Stimulated activated CD8-positive, alpha-beta memory T cell treated with anti-CD3 and anti-CD28 coated beads, Interleukin-7, amount 100 ng/mL, for 48 hours (primary cell): ENCODE measurements at regions not wholly inside any gene's neighbourhood (a gene's known extent, or its start where the extent isn't known, plus 50 kb on each side); places are given as distances from the start of the nearest gene placed in this dataset.

Experiments used
- DNase-seq, 2 donors: peaks; one replicate each; pipeline ENCODE4 v3.0.0-alpha.2; 2020; ENCODE audit warnings: low read depth in 1 of 2; ENCODE audit errors: extremely low read depth in 1 of 2

DNA sequence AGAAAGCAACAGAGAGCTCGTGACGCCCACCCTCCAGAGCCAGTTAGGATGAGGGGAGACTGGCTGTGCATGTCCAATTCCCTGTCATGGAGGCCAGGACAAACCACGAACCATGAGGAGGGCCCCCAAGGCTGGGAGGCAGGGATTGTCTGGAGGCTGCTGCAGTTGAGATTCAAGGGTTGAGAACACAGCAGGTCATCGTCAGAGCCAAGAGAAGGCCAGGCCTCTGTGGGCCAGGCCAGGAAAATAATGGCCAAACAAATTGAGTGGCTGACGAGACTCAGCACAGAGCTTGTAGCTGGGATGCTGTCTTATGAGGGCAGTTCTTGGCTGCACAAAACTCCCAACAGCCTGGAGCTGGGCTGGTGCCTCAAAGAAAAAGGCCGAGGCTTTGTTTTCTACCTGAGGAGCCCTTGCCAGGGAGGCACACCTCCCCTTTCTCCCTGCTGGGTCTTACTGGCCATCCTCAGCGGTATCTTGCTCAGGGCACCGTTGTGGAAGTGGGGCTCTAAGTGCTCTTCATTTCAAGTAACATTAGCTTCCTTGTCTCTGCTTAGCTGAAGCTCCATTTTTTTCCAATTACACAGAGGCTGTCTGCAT is 665.9 kb downstream of the BCL11B start:
- DNase-seq = no peak

DNA sequence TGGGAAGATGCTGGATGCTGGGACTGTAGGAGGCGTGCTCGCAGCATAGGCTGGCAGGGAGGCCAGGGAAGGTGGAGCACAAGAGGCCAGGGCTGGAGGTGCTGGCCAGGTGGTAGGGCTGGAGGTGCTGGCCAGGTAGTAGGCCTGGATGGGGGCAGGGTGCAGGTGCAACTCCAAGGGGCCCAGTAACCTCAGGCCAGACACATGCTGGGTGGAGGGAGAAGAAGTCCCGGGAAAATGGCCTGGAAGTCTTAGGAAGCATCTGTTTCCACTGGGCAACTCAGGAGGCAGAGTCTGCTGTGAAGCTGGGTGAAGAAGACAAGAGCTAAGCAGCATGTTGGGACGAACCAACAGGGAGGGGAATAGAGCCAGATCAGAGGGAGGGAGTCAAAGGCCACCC is 665.2 kb downstream of the BCL11B start:
- DNase-seq = no peak

DNA sequence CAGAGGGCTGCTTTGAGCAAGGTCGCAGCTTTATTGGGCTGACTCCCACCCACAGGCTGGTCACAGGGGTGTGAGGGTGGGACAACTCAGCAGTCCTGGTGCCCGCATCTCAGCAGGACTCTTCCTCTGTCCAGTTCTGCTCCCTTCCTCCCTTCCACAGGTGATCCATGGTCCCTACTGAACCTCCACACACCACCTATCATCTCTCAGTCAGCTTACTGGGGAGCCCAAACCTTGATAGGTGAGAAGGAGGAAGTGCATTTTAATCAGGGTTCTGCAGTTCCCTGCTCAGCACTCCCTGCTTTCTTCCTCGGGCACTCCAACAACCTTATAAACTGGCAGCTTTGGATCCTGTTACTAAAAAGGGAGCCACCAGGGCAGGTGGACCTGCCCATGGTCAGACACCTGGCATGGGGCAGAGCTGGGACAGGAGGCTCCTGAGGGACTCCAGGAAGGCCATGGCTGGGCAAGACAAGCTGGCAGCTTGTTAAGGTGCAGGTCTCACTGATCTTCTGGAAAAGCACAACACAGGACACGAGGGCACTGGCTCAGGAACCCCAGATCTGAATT is 664.6 kb downstream of the BCL11B start:
- no peak for DNase-seq

DNA sequence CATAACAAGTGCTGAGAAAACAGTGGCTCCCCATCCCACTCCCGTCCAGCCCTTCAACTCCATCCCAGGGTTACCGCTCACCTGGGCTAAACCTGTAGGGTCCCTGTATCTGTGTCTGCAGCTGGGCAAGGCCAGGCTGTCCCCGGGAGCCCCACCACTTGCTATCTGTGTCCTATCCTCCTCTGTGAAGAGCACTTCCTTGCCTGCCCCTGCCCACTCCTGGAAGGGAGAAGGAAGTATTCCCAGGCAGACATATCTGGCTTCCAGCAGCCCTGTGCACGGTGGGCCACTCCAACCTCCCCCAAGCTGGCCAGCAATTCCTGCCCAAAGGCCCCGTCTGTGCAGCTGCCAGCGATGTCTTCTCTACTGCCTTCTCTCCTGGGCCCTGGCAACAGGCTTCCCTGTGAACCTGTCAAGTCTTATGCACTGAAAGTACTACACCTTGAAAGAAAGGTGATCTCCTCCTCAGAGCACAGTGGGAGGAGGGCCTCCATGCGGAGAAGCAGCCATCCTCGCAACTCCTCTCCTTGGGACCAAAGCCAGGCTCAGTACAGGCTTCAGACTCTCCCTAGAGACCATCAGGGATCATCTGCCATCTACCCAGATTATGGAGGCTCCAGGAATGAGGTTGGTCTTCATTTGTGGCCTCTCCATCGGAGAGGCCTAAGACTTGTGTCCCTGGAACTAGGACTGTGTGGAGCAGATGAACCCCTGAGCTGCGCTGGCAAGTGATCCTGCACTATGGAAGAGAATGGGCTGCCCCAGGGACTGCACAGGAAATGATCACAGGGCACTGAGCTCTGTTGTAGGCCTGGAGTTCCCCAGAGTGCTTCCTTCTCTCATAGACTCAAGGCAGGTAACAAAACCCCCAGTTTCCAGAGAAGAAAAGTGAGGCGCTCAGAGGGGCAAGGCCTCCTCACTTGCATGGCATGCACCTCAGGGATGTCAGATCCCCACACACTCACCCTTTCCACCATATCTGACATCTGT is 663.6 kb downstream of the BCL11B start:
- DNase-seq = no peak

DNA sequence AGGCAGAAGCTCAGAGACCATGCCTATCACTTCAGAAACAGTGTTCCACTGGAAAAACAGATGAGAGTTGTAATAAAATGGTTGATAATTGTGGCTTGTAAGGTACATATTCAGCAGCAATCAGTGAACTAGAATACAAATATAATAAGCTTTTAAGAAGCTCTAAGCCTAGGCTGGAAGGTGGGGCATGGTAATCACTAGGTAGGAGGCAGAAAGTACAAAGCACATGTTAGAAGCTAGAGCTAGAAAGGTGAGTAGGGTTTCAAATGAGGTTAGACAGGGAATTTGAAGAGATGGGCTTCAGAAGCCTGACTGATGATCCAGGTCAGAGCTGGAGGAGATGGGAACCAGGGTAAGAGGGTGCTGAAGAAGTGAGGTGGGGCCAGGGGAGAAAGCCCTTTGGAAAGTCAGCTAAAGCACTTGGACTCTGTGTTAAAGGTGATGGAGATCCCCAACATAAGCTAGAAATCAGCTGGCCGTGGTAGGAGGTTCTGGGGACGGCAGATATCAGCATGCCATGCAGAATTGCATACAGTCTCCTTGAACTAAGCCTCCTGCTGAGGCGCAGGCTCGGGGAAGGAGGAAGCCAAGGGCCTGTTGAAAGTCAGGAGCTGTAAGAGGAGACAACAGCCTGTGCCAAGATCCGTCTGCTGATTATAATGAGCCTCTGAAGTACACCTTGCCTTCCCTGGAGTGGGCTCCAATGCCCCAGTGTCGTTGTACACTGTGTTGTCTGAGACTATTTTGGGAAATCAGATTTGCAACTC is 659.4 kb downstream of the BCL11B start:
- DNase-seq = no peak

DNA sequence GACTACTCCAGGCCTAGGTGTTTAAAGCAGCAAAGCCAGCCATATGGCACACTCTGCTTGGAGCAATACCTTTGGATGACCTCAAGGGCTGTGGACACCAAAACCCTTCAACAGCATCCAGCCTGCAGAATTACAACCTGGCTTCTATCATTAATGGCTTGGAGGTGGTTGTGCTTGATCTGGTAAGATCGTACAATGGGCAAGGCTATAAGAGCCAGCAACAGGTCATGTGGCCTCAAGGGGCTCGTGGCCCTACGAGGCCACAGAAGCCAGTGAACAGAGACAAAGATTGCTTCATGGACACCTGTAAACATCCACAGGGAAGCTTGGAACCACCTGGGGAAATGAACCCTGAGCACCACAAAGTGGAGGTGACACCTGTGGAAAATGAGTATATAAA is 657.3 kb downstream of the BCL11B start:
- DNase-seq = no peak

DNA sequence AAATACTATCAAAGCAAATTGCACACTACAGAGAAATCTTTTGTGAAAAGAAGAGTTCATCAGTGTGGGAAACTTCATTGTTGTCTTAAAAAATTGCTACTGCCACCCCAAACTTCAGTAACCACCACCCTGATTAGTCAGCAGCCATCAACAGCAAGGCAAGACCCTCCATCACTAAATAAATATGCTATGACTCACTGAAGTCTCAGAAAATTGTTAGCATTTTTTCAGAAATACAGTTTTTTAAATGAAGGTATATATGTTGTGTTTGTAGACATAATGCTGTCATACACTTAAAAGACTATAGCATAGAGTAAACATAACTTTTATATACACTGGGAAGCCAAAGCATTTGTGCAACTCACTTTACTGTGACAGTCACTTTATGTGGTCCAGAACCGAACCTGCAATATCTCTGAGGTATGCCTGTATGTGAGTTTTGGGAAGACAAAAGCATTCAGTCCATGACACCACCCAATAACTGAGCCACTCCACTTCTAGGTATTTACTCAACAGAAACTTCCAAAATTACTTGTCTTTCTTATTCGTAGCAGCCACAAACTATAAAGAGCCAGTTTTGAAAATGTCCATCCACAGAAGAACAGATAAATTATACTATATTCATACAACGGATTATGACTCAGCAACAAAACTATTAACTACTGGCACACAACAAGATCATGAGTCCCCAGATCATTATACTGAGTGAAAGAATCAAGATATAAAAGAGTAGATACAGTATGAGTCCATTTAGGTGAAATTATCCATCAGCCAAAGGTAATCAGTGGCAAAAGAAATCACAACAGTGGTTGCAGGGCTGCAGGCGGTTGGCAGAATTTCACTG is 649.6 kb downstream of the BCL11B start:
- DNase-seq = no peak

DNA sequence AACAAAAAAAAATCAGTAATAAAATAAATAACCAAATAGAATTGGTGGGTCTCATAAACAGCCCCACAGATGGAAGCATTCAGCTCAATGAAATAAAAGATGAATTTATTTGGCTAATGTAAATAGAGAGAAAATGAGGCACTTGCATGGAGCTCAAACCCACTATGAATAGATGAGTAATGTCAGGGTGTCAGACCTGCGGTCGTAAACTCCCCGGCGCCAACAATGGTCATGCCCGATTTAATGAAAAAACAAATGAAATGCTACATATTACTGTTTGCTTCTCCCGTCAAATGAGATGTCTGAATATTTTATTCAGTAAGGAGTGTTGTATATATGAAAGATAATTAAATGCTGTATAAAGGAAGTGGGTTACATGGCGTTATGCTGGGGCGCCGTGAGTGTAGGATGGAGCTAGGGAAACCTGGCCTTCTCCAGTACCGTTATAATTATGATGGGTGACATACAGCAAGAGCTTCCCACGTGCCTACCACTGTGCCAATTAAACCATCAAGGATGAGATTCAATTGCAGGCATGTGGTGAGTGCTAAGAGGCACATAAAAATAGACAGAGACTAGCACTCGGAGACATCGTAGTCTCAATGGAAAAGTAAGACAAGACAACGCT is 648.1 kb downstream of the BCL11B start:
- no peak for DNase-seq

DNA sequence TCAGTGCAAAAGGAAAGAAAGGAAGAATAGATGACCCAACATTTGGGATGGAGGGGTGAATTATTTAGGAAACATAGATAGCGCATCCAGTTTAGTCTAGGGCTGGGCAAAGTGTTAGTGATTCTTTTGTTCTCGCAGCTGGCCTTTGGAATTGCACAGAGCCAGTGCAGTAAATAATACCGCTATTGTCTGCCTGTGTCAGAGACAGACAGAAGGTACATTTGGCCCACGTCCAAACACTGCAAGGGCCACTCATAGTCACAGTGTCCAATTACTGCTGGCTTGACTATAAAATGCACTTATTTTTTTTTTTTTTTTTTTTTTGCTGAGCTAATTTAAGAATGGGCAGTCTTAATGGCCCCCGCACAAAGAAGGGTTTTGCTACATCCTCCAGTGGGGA is 638.6 kb downstream of the BCL11B start:
- DNase-seq = no peak

DNA sequence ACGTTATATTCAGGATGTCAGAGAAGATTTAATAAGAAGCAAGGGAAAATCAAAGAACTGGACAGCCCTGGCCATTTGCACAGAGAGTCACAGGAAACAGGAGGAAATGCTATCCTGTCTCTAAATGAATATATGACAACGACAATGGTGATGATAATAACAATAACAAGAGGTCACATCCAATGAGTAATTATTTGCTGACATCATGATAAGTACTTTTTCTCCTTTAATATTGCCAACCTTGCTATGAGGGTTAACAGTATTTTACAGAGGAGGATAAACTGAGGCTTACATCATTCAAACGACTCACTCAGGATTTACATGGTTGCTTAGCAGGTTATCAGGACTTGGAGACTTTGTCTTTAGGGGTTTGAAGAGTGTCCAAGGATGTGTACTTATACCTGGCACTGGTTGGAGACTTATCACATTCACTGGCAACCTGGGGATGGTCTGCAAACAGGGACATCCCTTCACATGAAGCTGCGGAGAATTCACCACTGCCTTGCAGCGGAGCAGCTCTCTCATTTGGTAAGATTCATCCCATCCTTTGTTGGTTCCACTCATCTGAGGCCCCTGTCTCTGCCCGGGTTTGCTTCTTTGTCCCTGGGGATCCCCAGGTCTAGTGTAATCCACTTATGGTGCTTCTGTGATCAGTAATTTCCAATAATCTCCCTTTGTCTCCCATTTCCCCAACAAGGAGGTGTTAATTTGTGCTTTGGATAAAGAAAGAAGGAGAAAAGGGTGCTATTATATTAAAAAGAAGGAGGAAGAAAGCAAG is 637.8 kb downstream of the BCL11B start:
- DNase-seq = no peak

DNA sequence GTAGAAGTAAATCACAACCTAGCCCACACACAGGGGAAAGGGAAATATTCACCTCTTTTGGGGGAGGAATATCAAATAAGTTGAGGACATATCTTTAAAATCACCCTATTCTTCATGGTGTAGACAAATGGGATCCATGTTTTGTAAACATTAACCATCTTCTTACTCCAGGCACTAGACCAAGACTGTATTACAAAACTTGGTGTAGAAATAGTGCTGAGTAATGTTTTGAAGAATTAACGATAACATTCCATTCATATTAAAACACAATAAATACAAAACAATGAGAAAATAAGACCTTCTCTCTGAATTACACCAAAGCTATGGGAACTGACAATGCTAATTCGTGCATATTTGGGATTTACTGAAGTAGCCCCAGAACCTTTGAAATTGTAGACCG is 633.6 kb downstream of the BCL11B start:
- no peak for DNase-seq

DNA sequence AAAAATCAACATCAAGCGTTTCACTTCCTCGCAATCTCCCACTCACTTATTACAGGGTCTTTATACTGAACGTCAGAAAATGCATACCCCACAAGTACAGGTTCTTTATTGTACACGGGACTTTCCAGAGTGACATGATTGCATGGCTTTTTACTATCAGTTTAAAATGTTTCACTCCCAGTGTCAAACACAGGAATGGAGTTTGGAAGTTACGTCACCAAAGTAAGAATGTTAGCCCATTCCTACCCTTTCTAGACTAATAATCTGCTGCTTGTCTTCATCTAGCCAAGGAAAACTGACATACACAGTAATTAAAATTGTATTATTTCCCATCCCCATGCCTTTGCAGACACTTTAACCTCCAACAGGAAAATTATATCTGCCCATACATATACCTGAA is 624.2 kb downstream of the BCL11B start:
- DNase-seq = no peak

DNA sequence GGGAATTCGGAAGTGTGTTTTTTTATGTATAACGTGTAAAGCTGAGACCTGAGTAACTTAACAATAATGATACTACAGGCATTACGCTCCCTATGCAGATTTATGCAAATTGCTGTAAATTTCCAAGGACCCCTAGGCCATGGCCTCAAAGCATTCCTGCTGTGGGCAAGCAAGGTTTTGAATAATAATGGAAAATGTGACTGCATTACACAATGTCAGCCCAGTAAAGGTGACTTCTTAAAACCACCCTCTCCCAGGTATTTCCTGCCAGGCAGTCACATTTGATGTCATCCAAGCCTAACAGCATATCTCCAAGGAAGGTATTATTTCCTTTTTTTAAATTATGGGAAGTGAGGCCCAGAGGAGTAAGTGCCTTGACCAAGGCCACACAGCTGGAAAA is 621.0 kb downstream of the BCL11B start:
- no peak for DNase-seq

DNA sequence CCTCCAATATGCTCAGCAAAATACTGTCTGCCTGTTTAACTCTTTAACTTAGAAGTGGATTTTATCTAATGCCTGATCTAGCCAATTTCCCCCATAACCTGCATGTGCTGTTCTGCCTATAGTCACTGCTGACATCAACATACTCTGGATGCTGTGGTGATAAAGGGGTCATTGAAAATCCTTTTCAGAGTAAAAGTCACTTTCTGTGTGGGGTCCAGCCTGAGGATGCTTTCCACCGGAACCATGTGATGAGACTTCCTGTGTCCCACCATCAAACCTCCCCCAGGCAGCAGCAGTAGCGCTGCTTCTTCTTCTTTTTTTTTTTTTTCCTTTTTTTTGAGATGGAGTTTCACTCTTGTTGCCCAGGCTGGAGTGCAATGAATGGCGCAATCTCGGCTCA is 607.0 kb downstream of the BCL11B start:
- no peak for DNase-seq

DNA sequence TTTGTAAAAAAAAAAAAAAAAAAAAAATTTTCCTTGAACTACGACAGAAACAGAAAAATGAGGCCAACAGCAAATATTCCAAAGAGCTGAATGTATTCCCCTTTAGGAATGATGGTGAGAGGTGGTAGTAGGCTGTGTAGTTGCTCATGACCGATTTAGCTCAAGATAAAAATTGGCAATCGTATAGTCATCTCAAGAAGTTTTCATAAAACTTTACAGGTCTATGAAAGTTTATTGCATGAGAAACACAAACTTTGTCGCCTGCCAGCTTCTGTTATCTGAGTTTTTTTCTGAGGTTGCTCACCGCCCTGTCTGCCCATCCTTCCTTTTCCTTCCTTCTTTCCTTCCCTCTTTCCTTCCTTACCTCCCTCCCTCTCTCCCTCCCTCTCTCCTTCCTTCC is 605.5 kb downstream of the BCL11B start:
- DNase-seq = no peak

DNA sequence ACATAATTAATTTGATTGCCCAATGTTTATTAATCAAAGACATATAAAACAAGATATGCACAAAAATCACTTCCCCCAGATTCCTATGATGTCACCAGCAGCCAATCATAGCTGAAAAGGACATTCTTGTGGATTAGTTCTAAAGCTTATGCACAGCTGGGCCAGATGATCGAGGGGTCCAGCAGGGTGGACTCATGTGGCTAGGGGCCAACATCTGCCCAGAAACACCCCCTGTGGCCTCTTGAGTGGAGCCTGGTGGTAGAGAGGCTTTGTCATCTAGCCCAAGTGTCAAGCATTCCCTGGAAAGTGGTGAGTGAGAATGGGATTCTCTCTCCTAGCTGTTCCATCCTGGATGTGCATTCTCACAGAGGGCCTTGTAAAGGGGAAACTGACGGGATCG is 590.0 kb downstream of the BCL11B start:
- no peak for DNase-seq

DNA sequence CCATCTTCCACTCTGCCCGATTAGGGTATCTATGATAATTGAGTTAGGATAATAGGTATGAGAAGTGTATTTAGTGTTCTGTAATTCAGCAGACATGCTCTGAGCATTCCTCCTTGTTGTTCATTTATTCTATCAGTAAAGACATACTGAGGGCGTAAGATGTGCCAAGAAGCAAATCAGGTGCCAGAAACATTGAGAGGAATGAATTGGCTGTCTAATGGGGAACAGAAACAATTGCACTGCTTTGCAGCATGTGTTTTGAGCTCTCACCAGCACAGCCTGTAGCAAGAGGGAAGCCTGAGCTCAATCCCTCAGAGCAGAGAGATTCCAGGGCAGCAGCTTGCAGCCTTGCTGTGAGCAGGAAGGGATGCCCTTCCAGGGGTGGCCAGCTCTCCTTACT is 589.3 kb downstream of the BCL11B start:
- no peak for DNase-seq

DNA sequence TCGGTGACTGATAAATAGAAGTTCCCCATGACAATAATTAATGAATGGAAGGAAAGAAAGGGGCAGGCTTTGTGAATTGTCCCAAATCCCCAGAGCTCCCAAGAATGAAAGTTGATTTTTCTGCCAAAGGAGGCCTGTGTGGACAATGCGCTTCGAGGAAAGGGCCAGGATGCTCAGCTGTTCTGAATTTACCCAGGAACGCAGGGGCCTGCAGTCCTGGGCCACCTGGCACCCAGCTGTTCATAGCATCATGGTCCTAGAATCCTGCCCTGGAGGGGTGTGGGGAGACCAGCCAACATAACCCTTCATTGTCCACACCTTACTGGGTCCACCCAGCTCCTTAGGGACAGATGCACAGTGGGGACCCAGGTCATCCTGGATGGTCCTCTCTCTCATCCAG is 587.5 kb downstream of the BCL11B start:
- DNase-seq = no peak

DNA sequence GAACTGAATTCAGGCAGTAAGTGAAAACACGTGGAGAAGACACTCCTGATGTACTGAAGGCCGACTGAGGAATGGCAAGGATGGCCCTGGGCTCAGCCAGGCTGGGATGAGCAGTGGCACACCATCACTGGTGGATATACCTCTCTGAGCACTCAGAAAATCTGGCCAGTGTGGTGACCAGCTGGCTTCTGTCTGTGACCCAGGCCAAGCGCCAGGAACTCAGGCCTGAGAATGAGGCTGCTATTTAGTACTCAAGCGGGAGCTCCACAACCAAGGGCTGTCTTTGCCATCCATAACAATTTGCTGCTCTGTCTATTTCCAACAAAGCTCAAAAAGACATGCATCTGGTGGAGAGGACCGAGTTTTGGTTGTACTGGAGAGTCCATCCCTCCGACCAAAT is 586.3 kb downstream of the BCL11B start:
- no peak for DNase-seq
